Midbrain (tissue), 1 donor: ENCODE measurements at regions not wholly inside any gene's neighbourhood (a gene's known extent, or its start where the extent isn't known, plus 50 kb on each side); places are given as distances from the start of the nearest gene placed in this dataset.

ENCODE experiments used
- DNase-seq: peaks from one replicate; lab custom pipeline; 2025; lab: John Stamatoyannopoulos, UW

DNA sequence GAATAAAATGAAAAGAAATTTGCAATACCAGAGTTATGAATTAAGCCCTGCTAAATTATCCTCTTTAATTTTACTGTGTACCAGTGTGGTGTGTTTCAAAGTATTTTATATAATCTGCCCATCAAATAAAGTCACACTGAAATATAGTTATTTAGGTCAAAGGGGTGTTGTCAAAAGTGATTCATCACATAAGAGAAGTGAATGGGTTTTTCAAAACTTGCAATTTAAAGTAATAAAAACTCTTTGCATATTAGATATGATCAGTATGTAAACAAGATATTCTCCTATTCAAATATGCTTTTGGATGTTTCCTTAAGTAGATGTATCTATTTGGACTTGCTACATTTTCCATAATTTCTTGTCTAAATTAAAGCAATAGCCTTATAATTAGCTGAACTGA lies 1183.0 kb upstream of the CDH18 start:
- DNase-seq: no peak

DNA sequence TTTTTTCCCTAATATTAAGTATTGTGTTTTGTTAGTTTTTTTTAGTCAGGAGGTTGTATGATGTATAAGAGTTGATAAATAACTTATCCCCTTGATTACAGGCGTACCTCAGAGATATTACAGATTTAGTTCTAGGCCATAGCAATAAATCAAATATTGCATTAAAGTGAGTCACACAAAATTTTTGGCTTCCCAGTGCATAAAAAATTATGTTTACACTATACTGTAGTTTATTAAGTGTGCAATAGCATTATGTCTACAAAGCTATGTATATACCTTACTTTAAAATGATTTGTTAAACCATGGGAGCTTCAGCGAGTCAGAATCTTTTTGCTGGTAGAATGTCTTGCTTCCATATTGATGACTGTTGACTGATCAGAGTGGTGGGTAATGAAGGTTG lies 1180.6 kb upstream of the CDH18 start:
- DNase-seq: no peak

DNA sequence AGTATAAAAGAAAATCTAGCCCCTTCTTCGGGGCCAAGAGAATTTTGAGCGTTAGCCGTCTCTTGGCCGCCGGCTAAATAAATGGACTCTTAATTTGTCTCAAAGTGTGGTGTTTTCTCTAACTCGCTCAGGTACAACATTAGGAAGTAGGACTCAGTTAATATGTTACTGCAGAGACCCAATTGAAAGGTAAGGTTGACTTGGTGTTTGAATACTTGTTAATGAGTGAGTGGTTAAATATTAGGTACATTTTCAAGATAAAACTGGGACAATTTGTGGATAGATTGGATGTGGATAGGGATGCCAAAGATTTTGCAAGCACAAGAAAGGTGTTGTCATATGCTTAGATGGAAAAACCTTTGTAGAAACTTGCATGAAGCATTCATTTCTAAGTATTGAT lies 1177.3 kb upstream of the CDH18 start:
- DNase-seq: no peak

- no peak for DNase-seq
Measured at GRCh38 chr5:21164425-21164824, 1176.4 kb upstream of the CDH18 start.

GRCh38 chr5:21159510-21160059 lies 1171.6 kb upstream of the CDH18 start:
- no peak for DNase-seq

GRCh38 chr5:21154526-21154925 lies 1166.5 kb upstream of the CDH18 start:
- no peak for DNase-seq

GRCh38 chr5:21152611-21153010 lies 1164.6 kb upstream of the CDH18 start:
- no peak for DNase-seq

DNA sequence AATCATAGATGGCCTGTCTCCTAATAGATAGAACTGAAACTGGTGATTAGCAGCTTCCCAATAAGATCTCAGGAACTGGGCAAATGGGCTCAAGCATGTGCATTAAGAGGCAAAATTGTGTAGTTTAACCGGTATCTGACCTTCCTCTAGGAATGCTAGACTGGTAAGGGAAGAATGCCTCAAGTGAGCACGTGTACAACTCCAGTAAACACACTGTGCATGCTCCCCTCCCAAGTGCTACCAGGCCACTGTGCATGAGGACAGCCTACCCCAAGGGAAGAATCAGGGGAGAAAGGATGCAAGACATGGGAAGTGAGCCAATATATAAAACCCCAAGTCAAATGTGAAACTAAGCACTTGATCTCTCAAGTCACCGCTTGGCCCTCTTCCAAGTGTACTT lies 1157.4 kb upstream of the CDH18 start:
- DNase-seq: no peak

DNA sequence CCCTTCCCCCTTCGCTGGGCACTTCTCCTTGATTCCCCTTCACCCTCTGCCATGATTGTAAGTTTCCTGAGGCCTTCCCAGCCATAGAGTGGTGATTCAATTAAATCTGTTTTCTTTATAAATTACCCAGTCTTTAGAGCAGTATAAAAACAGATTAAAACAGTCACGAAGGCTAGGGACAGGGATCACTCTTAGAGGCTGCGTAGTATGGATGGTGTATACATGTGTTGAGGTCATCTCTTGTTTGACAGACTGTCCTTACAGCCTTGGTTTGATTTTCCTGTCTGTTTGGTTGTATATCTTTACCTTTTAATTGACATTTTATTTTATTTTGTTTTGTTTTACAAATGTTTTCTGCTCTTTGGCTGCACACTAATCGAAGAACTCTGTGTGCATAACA lies 1155.7 kb upstream of the CDH18 start:
- DNase-seq: no peak

GRCh38 chr5:21142791-21143190 lies 1154.8 kb upstream of the CDH18 start:
- no peak for DNase-seq

DNA sequence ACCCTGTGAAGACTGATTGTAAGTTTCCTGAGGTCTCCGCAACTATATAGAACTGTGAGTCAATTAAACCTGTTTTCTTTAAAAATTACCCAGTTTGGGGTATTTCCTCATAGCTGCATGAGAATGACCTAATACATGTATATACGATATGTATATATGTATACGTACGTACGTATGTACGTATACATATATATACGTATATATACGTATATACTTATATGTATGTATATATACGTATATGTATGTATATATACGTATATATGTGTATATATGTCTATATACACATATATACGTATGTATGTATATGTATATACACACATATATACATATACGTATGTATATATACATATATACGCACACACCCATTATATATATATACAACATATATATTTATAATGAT lies 1153.0 kb upstream of the CDH18 start:
- DNase-seq: no peak

- DNase-seq: no peak
Measured at GRCh38 chr5:21126236-21126635, 1138.2 kb upstream of the CDH18 start.

DNA sequence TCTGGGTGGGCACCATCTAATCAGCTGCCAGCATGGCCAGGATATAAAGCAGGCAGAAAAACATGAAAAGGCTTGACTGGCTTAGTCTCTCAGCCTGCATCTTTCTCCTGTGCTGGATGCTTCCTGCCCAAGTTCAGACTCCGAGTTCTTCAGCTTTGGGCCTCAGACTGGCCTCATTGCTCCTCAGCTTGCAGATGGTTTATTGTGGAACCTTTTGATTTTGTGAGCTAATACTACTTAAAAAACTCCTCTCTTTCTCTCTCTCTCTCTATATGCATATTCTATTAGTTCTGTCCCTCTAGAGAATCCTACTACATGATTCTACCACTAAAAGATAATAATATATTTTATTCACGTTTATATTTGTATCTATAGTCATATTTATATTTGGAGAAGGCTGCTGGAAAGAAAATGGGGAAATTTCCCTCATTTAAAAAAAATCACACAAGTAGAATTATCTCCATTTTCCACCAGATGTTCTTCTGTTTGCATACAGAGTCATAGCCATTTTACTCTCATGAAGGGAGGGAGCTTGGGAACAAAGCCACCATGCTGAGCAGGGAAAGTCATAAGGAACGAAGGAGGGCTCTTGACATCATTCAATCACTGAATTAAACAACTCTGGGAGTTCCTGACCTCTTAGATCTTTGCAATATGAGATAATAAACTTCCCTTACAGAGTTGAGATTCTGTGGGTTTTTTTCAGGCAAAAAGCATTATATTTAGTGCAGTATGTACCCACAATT lies 1137.4 kb upstream of the CDH18 start:
- DNase-seq: no peak

DNA sequence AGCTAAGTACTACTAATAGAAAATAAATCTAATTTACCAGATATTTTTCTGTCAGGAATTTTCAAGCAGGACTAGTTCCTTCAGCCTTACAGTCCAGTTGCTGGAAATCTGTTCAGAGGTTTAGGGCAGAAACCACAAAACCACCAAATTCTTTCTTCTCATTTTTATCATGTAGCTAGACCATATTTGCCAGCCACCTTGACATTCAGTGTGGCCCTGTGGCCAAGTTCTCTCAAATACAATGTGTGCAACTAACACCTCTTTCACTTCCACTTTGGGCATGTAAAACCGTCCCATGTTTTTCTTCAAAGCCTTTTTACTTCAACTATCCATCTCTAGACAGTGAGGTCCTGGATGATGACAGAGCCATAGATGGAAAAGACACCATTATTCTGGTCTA lies 1133.2 kb upstream of the CDH18 start:
- no peak for DNase-seq

- no peak for DNase-seq
Measured at GRCh38 chr5:21097661-21098060, 1109.7 kb upstream of the CDH18 start.

DNA sequence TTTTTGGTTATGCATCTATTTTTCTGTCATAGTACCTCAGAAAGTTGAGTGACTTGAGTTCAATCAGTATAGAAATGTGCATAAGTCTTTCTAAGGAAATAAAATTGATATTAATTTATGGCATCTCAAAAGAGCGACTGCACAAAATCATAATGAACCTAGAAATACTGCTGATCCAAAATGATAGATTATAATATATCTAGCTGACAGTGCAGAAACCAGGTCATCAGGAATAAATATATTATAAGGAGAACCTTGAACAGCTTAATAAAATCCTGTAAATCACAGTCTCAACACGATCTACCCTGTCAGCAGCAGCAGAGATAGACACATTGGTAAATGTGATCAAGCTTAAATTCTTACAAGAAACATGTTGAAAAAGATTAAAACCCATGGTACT lies 1106.6 kb upstream of the CDH18 start:
- DNase-seq: no peak

DNA sequence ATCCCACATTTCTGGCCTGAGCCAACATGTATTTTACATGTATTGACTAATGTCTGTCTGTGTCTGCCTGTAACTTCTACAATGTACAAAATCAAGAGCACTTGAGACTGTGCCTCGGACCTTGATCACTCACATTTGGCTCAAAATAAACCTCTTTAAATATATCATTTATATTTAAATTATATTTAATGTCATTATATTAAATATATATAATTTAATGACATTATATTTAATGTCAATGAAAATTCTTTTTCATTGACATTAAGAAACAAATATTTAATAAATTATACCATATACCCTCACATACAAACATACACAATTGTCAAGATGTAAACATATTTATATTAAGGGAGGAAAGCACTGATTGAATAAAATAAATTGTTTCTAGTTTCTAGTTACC lies 1099.8 kb upstream of the CDH18 start:
- no peak for DNase-seq

GRCh38 chr5:21085791-21086190 lies 1097.8 kb upstream of the CDH18 start:
- DNase-seq: no peak

DNA sequence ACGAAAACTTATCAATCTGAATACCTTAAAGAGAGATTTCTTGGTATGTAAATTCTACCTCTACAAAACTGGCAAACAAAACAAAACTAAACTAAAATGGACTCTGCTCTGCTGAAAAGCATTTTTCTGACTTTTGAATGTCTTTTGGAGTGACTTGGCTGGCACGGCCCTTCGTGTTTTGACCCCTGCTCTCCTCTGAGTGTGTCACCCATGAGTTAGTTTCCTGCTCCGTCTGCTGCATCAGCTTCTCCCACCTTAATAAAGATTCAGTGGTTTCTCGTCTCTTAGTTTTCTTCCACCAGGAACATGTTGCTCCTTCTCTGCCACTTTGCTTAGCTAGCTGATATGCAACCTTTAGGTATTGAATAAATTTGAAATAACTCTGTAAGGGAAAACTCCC lies 1084.0 kb upstream of the CDH18 start:
- DNase-seq: no peak

DNA sequence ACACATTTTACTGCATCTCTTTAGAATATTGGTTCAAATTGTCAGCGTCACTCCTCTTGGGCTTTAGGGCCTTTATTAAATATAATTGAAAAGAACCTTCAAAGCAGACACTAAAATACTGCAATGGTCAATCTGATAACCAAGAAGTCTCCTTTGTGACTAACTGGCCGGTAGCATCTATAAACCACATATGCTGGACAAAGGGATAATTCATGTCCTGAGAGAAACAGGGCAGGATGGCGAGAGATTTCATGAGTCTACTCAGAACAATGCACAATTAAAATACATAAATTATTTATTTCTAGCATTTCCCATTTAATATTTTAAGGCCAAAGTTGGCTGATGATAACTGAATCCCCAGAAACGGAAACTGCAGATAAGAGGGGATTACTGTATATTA lies 1083.4 kb upstream of the CDH18 start:
- no peak for DNase-seq

GRCh38 chr5:21070858-21071257 lies 1082.9 kb upstream of the CDH18 start:
- no peak for DNase-seq

DNA sequence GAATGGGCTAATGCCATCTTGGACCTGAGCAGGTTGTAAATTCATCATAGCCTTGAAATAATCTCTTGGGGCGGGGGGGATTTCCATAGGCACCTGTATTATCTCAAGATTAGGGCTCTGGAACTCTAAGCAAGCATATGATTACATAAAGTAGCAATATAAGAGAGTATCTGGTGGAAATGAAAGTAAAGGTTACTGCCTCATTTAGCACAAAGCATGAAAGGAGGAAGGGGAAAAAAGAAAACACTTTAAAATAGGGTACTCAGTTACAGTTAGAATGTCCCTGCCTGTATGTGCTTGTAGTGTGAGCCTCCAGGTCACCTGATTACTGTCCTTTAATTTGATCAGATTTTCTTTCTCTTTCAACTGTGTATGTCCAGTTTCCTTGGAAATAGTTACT lies 1079.7 kb upstream of the CDH18 start:
- no peak for DNase-seq

- no peak for DNase-seq
Measured at GRCh38 chr5:21063146-21063545, 1075.1 kb upstream of the CDH18 start.

DNA sequence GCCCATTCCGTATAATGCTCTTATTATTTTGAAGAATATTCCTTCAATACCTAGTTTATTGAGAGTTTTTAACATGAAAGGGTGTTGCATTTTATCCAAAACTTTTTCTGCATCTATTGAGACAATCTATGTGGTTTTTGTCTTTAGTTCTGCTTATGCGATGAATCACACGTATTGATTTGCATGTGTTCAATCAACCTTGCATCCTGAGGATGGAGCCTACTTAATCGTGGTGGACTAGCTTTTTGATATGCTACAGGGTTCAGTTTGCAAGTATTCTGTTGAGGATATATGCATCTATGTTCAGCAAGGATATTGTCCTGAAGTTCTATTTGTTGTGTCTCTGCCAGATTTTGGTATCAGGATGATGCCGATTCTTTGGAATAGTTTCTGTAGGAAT lies 1070.3 kb upstream of the CDH18 start:
- no peak for DNase-seq
